Erythroblast (primary cell): ENCODE measurements at regions not wholly inside any gene's neighbourhood (a gene's known extent, or its start where the extent isn't known, plus 50 kb on each side); places are given as distances from the start of the nearest gene placed in this dataset.

Source experiments
- GATA1 ChIP-seq: IDR thresholded peaks from 2 replicates; pipeline ENCODE4 v1.6.1; 2011; ENCODE audit warnings: low read depth, mild to moderate bottlenecking, control low read depth, low read length, moderate library complexity
- POLR2A ChIP-seq: IDR thresholded peaks from 2 replicates; pipeline ENCODE4 v1.6.1; 2011; ENCODE audit warnings: mild to moderate bottlenecking, low read length

DNA sequence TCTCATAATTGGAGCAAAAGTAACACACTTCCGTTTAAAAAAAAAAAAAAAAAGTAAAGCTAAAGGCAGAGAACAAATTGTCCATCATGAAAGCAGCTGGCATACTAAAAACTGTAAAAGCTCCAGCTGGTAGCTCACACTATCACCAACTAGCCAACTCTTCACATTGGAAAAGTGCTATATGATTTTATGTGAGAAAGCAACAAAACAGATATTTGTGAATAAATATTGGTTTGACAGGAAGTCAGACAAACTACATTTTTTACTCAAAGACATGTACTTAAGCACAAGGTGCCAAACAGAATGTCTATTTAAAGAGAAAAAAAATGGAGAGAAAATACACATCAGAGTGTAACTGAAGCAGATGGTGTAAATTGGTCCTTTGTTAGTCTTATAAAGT lies 231.2 kb upstream of the CADM2 start:
- TF ChIP-seq POLR2A (no peak), GATA1 (no peak)
